ENCODE measurements at regions not wholly inside any gene's neighbourhood (a gene's known extent, or its start where the extent isn't known, plus 50 kb on each side); places are given as distances from the start of the nearest gene placed in this dataset.

DNA sequence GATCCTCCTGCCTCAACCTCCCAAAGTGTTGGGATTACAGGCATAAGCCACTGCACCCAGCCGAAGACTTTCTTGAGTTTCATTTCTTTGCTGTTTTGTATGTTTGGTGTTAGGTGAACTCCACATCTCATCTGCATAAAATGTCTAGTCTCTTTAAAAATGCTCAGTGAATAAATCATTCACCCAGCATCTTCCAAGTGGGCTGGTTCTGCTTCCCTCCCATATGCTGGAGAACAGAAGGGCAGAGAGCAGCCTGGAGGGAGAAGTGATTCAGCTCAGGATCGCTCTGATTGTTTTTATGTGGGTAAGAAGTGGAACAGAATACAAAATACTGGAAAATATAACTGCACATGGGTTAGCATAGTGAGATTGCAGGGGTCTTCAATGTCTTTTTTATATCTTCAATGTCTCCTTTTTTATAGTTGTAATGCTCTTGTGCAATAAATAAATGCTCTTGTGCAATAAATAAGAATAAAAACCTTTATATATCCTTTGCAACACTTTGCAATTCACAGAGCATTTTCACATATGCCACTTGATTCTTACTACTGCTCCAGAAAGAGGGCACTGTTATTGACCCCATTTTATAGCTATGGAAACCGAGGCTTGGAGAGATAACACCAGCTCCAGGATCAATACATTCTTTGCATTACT is 253.0 kb upstream of the NCKAP5 start (continued):
- no peak for TF ChIP-seq ZSCAN29 (IDR thresholded peaks at IDR 0.05)
- TF ChIP-seq SMC3 (IDR thresholded peaks at IDR 0.05; ENCODE audit: borderline replicate concordance, low read length): no peak
- TF ChIP-seq, protein P1, sequence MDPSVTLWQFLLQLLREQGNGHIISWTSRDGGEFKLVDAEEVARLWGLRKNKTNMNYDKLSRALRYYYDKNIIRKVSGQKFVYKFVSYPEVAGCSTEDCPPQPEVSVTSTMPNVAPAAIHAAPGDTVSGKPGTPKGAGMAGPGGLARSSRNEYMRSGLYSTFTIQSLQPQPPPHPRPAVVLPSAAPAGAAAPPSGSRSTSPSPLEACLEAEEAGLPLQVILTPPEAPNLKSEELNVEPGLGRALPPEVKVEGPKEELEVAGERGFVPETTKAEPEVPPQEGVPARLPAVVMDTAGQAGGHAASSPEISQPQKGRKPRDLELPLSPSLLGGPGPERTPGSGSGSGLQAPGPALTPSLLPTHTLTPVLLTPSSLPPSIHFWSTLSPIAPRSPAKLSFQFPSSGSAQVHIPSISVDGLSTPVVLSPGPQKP (IDR thresholded peaks at IDR 0.05; ENCODE audit: low read depth, low read length): no peak
- TF ChIP-seq JUNB (IDR thresholded peaks at IDR 0.05): no peak
- TF ChIP-seq BRCA1 (IDR thresholded peaks at IDR 0.05; ENCODE audit: low read depth, low read length): no peak

DNA sequence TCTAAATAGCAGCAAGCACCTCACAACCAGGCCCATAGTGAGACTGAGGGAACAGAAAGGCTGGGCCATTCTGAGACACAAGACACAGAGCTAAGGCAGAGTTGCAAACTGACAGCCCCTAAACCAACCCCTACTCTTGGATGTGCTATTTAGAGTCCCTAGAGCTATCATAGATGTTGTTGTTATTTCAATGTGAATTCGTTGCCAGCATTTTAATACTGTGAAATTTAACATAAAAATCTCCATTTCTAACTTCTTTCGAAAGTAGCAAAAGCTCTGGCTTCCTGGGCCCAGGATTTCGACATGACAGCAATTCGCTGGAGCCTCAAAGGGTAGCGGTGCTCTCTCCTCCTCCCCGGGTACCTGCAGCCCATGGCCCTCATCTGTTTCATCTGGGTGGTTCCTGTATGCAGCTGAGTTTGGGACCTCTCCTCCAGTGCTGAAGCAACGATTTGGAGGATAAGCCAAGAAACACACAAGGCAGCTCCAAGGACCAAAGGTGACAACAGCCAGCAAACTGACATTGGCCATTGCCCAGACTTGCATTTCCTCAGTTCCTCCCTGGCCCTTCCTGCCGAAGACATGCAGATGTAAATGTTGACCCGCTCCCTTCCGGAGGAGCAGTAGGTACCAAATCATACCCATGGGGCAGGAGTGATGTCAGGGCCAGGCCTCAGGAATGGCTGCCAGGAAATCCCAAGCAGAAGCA is 254.4 kb upstream of the NCKAP5 start:
- ChIA-PET CTCF (interaction anchor here (1.8 kb wide), 1 partner anchor 12 kb away, joined by 6 read pairs; no protein-coding TSS in a partner anchor), RAD21 (ENCODE audit: unreplicated experiment) (no interaction called here), SMC1A (ENCODE audit: uncharacterized antibody, unreplicated experiment) (no interaction called here), POLR2A (no interaction called here)
- no peak overlapping the region for H3K4me3 ChIP-seq
- H3K9me3 ChIP-seq (replicated peaks; ENCODE audit: control insufficient read depth, insufficient read depth, low read length): no peaks in the 10 kb centered on the region
- no peak overlapping the region for H3K4me2 ChIP-seq (ENCODE audit: control insufficient read depth, insufficient read depth)
- TF ChIP-seq LARP7 (IDR thresholded peaks at IDR 0.05): no peak
- no peak for ATAC-seq
- no peaks in the 10 kb centered on the region for H4K20me1 ChIP-seq (ENCODE audit: control insufficient read depth, insufficient read depth)
- no peaks in the 10 kb centered on the region for H3K79me2 ChIP-seq (ENCODE audit: control insufficient read depth, insufficient read depth, low read length)
- no peaks in the 10 kb centered on the region for H3K4me1 ChIP-seq (ENCODE audit: control insufficient read depth, insufficient read depth, low read length)
- WGBS (ENCODE audit: insufficient coverage, insufficient replicate concordance, low lambda C conversion rate, missing lambda C conversion rate): 39% methylated on average over 10 of the region's 10 CpGs
- DNase-seq (ENCODE audit: low read depth, low spot score): no peak
- in situ Hi-C loops (cut with MboI) (no loop called here), intact Hi-C loops (cut with micrococcal nuclease; ENCODE audit: unreplicated experiment) (no loop called here)
- no peaks in the 10 kb centered on the region for H3K36me3 ChIP-seq (ENCODE audit: control insufficient read depth in 2 of 2, insufficient read depth in 2 of 2, low read length in 1 of 2)
- no peak overlapping the region for H3K27ac ChIP-seq (ENCODE audit: control insufficient read depth, insufficient read depth)
- H3K27me3 ChIP-seq (replicated peaks in 1 of 2; ENCODE audit: control insufficient read depth in 2 of 2, insufficient read depth in 2 of 2, low read length in 1 of 2): no peaks in the 10 kb centered on the region; a peak in 1 of 4 replicates
- no peak overlapping the region for H3K9ac ChIP-seq (ENCODE audit: control insufficient read depth, insufficient read depth, low read length)
- no peak for FAIRE-seq
- no TSS peak for BruUV-seq (replicated peaks)
- no peak overlapping the region for H2AFZ ChIP-seq (ENCODE audit: control insufficient read depth, low read depth, low read length)

All from GM12878 (cell line).